ENCODE measurements at regions not wholly inside any gene's neighbourhood (a gene's known extent, or its start where the extent isn't known, plus 50 kb on each side); places are given as distances from the start of the nearest gene placed in this dataset.

GRCh38 chr7:86164827-86165226 is 478.9 kb upstream of the GRM3 start:
- no peak for TF ChIP-seq POLR2AphosphoS5 (IDR thresholded peaks at IDR 0.05)
- no peak for TF ChIP-seq POLR2A (IDR thresholded peaks at IDR 0.05)
- no peak for TF ChIP-seq CTCF (IDR thresholded peaks at IDR 0.05 in 8 of 11, conservative IDR thresholded peaks at IDR 0.05 in 3 of 11)

All from spleen (tissue), 7 donors.